Activated T-helper 17 cell treated with anti-CD3 and anti-CD28 coated beads, Interleukin-2, amount 50 U/mL, for 72 hours (primary cell): ENCODE measurements at regions not wholly inside any gene's neighbourhood (a gene's known extent, or its start where the extent isn't known, plus 50 kb on each side); places are given as distances from the start of the nearest gene placed in this dataset.
"Not testable (repeated sequence)": the region's sequence is repeated elsewhere in the genome, so short reads cannot be mapped to it uniquely, and the experiment has no call there.

Experiments
- ATAC-seq: fragments of 150-1000 bp; cut with Tn5 transposase; replicated peaks from 2 replicates; pipeline ENCODE4 v1.10.0; 2021; ENCODE audit warnings: mild to moderate bottlenecking, moderate library complexity
- H3K27ac Mint-ChIP-seq: one replicate; pipeline ENCODE4 v1.8.0; 2022; ENCODE audit warnings: mixed read lengths
- H3K27me3 Mint-ChIP-seq: one replicate; pipeline ENCODE4 v1.8.0; 2022; ENCODE audit warnings: mixed read lengths
- H3K36me3 Mint-ChIP-seq: one replicate; pipeline ENCODE4 v1.8.0; 2022; ENCODE audit warnings: low read depth, mild to moderate bottlenecking, mixed read lengths
- H3K4me1 Mint-ChIP-seq: one replicate; pipeline ENCODE4 v1.8.0; 2022; ENCODE audit warnings: mixed read lengths
- H3K4me3 Mint-ChIP-seq: one replicate; pipeline ENCODE4 v1.8.0; 2022; ENCODE audit warnings: mild to moderate bottlenecking, mixed read lengths
- H3K9me3 Mint-ChIP-seq: one replicate; pipeline ENCODE4 v1.8.0; 2022; ENCODE audit warnings: mixed read lengths

DNA sequence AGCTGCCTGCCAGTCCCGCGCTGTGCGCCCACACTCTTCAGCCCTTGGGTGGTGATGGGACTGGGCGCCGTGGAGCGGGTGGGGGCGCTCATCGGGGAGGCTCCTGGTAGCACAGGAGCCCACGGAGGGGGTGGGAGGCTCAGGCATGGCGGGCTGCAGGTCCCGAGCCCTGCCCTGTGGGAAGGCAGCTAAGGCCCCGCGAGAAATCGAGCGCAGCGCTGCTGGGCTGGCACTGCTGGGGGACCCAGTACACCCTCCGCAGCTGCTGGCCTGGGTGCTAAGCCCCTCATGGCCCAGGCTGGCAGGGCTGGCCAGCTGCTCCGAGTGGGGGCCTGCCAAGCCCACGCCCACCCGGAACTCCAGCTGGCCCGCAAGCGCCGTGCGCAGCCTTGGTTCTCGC lies 403.7 kb upstream of the NUDT12 start:
- not testable (repeated sequence) for H3K36me3 Mint-ChIP-seq, ATAC-seq, H3K4me3 Mint-ChIP-seq, H3K27ac Mint-ChIP-seq, H3K4me1 Mint-ChIP-seq, H3K27me3 Mint-ChIP-seq
- peaks cover 17% of the 10 kb centered on the region for H3K9me3 Mint-ChIP-seq

DNA sequence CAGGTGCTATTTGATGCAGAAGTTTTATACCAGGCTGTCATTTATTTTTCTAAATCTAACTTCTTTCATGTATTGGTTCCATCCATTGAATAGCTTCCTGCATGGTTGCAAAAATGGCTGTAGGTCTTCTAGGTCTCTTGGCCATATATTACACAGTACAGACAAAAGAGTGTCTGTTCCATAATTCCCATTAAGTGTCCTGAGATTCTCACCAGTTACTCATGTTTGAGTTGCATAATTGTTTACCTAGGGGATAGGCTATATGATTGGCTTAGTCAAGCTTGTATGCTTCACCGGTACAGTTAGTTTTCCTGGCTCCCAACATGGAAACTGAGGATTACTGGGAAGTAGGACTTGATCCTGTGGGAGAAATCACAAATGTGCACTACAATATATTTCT lies 399.4 kb upstream of the NUDT12 start:
- Mint-ChIP-seq H3K4me3 (no peak overlapping the region), H3K27me3 (no peaks in the 10 kb centered on the region), H3K36me3 (no peaks in the 10 kb centered on the region), H3K9me3 (peaks cover 7% of the 10 kb centered on the region), H3K4me1 (no peaks in the 10 kb centered on the region), H3K27ac (no peak overlapping the region)
- no peak for ATAC-seq

DNA sequence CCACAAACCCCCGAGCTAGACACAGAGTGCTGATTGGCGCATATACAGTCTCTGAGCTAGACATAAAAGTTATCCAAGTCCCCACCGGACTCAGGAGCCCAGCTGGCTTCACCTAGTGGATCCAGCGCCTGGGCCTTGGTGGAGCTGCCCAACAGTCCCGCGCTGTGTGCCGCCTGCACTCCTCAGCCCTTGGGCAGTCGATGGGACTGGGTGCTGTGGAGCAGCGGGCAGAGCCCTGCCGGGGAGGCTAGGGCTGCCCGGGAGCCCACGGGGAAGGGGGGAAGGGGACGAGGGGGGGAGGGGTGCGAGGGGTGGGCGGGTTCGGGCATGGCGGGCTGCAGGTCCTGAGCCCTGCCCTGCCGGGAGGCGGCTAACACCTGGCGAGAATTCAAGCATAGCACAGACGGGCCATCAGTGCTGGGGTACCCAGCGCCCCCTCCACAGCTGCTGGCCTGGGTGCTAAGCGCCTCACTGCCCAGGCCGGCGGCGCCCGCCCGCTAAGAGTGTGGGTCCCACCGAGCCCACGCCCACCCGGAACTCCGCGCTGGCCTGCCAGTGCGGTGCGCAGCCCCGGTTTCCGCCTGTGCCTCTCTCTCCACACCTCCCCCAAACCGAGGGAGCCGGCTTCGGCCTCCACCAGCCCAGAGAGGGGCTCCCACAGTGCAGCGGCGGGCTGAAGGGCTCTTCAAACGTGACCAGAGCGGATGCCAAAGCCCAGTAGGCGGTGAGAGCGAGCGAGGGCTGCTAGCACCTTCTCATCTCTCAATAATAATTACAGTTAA lies 391.2 kb upstream of the NUDT12 start:
- no peaks in the 10 kb centered on the region for H3K27me3 Mint-ChIP-seq
- no peak overlapping the region for H3K27ac Mint-ChIP-seq
- no peak for ATAC-seq
- H3K9me3 Mint-ChIP-seq: peaks cover 11% of the 10 kb centered on the region
- no peaks in the 10 kb centered on the region for H3K36me3 Mint-ChIP-seq
- H3K4me3 Mint-ChIP-seq: no peak overlapping the region
- no peaks in the 10 kb centered on the region for H3K4me1 Mint-ChIP-seq

DNA sequence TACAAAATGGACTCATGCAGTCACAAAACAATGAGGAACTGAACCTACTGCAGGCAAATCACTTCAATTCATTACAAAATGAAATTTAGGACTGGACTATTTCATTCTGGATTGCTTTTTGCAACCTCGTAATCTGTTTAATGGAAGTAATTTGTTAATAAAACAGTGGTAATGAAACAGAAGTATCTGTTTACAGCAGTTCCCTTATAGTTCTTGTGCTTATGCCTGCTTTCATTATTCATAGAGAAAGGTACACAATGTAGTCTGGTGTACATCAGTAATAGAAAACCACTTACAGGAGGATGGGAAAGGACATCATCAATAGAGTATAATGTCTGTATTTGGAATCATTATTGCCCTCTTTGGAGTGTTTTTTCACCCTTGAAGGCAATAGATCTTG lies 389.2 kb upstream of the NUDT12 start:
- Mint-ChIP-seq H3K36me3 (no peaks in the 10 kb centered on the region), H3K4me3 (no peak overlapping the region), H3K9me3 (peaks cover 11% of the 10 kb centered on the region), H3K27me3 (no peaks in the 10 kb centered on the region), H3K27ac (no peak overlapping the region), H3K4me1 (no peaks in the 10 kb centered on the region)
- ATAC-seq: no peak

DNA sequence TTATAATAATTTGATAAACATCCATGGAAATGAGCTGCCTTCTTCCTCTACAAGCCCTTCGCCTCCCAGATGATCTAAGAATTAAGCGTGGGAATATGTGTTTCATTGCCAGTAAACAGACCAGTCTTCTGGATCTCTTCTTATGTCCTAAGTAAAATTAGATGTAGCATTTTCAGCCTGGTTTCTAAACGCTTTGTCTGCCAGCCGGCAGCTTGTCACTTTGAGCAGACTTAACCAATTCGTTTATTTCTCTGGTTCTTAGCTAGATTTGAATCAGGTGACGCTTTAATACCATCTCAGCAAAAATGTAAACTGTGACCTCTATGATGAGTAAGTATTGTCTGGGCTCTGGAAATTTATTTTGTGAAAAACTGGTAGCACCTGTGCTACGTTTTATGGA lies 380.6 kb upstream of the NUDT12 start:
- Mint-ChIP-seq H3K27ac (no peak overlapping the region), H3K4me3 (no peak overlapping the region), H3K4me1 (no peaks in the 10 kb centered on the region), H3K36me3 (no peaks in the 10 kb centered on the region), H3K9me3 (no peaks in the 10 kb centered on the region), H3K27me3 (no peaks in the 10 kb centered on the region)
- ATAC-seq: no peak

DNA sequence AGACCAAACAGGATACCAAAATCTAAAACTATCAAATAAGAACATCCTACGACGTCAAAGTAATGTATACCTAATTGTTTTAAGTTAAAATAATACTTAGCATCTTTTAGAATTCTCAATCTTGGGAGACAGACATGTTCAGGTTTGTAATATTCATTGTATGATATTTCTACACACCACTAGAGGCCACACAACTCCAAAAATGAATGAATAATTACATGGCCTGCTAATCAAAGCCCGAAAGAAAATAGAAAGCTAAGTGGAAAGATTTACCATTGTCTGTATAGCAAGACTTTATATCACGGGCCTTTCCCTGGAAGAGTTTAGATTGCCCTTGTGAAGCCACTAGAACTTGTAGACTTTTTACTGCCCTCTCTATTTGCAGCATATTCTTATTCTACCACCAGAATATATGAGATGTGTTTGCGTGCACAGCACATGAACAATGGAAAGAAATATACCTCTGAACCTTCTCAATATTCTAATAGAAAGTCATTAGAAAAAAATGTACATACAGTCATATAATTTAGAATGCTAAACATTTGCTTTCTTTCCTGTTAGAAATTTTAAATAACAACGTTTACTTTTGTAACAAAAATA lies 380.1 kb upstream of the NUDT12 start:
- Mint-ChIP-seq H3K4me1 (no peaks in the 10 kb centered on the region), H3K27me3 (no peaks in the 10 kb centered on the region), H3K9me3 (no peaks in the 10 kb centered on the region), H3K4me3 (no peak overlapping the region), H3K36me3 (no peaks in the 10 kb centered on the region), H3K27ac (no peak overlapping the region)
- ATAC-seq: no peak

DNA sequence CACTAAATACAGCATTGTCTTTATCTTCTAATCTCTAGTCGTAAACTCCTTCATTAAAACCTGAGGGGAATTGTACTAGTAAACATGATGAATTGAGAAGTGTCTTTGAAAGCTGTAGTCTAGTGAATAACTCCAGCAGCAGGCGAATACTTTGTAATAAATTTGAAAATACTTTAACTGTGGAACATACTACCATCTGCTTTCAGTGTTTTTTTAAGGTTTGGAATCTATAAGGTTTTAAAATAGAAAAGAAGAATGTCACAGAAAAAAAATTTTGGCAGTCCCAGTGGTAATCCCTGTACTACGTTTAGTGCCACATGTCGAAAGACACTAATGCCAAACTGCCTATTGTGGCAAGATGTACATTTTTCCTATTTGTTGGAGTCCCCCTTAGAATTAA lies 379.0 kb upstream of the NUDT12 start:
- Mint-ChIP-seq H3K27ac (no peak overlapping the region), H3K4me3 (no peak overlapping the region), H3K36me3 (no peaks in the 10 kb centered on the region), H3K9me3 (no peaks in the 10 kb centered on the region), H3K27me3 (no peaks in the 10 kb centered on the region), H3K4me1 (no peaks in the 10 kb centered on the region)
- no peak for ATAC-seq

DNA sequence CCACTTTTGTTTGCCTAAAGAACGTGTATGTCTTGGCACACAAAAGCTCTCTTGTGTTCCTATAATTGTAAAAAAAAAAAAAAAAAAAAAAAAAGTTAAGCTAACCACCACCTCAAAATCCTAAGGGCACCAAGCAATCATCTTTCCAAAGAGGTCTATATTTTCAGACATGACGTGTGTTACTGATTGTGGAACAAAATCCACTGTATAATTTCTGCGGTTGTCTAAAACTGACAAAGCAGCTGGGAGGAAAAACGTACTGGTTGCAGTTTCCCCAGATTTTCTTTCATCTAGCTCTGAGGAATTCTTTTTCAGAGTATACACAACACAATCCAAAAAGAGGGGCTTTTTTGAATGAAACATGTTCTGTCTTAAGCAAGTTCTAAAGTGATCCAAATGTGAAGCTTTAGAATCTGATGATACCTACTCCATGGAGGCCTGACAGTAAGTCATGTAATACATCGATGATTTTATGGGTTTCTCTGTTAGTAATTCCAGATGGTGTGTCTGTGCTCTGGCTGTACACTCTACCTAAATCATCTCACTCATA lies 375.6 kb upstream of the NUDT12 start:
- Mint-ChIP-seq H3K4me1 (no peaks in the 10 kb centered on the region), H3K9me3 (no peaks in the 10 kb centered on the region), H3K27ac (no peak overlapping the region), H3K27me3 (no peaks in the 10 kb centered on the region), H3K36me3 (no peaks in the 10 kb centered on the region), H3K4me3 (no peak overlapping the region)
- ATAC-seq: no peak

DNA sequence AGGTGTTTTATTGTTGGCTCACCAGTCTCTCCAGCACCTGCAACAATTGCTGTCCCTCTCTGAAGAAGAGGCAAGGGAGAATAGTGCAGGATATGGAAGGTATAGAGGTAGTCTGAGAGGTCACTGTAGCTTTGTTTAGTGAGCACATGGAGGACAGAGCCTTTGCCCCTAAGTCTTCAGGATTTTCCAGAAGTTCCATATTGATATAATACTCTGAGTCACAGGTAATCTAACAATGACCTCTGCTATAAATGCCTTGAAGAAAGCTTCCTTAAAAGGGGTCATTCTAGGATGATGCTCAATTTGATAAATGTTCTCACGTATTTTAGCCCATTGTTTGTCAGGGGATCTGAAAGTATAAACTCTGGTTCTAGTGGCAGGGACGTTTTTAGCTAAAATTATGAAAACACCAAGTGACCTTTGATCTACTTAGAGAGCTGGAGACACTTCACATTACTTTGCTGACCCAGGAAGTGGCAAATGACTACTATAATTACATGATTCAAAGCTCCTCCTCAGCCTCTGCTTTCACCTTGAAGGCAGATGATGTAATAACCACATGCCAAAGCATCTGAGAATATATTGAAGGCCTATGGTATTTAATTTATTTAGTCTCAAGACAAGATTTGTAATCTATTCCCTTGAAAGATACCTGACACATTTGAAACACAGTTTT lies 366.9 kb upstream of the NUDT12 start:
- Mint-ChIP-seq H3K36me3 (no peaks in the 10 kb centered on the region), H3K27ac (no peak overlapping the region), H3K4me3 (no peak overlapping the region), H3K27me3 (no peaks in the 10 kb centered on the region), H3K9me3 (peaks cover 12% of the 10 kb centered on the region), H3K4me1 (no peaks in the 10 kb centered on the region)
- ATAC-seq: no peak

DNA sequence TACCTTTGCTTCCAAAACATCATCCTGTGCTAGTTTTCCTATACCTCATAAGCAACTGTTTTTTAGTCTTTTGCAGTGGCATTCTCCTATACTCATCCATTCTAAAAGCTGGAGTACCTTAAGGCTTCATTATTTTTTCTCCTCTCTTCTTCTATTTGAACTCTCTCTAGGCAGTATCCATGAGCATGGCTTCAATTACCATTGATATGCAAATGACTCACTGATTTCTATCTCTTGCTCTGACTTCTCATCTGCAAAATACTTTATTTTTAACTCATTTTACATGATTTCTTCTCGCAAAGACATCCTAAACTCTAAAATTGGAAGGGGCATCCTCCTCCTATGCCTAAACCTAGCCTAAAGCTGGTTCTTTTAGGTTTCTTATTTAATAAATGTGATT lies 365.1 kb upstream of the NUDT12 start:
- H3K36me3 Mint-ChIP-seq: no peaks in the 10 kb centered on the region
- no peak overlapping the region for H3K4me3 Mint-ChIP-seq
- peaks cover 12% of the 10 kb centered on the region for H3K9me3 Mint-ChIP-seq
- no peak overlapping the region for H3K27ac Mint-ChIP-seq
- H3K4me1 Mint-ChIP-seq: no peaks in the 10 kb centered on the region
- H3K27me3 Mint-ChIP-seq: no peaks in the 10 kb centered on the region
- no peak for ATAC-seq

DNA sequence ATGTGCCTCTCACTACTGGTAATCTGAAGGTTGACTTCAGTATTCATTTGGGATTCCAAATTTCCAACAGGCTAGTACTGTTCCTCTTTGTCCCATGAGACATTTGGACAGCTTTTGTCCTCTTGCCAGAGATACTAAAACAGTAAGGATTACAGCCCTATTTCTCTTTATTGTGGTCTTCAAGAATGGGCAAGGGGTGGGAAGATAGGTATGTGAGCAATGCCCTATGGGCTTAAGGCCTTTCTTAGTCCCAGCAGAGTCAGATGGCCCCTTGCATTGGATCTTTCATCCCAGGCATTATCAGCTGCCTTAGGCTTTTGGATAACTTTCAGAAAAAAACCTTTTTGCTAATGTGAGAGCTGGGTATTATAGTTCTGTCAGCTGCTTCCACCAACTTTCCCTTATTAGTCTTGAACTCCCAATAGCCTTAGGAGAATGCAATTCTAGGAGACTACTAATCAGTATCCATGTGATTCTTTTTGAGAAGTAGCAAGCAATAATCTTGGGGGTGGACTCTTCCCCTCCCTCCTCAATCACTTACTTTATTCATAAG lies 361.1 kb upstream of the NUDT12 start:
- Mint-ChIP-seq H3K27ac (no peak overlapping the region), H3K4me1 (no peaks in the 10 kb centered on the region), H3K27me3 (no peaks in the 10 kb centered on the region), H3K9me3 (peaks cover 10% of the 10 kb centered on the region), H3K36me3 (no peaks in the 10 kb centered on the region), H3K4me3 (no peak overlapping the region)
- no peak for ATAC-seq

DNA sequence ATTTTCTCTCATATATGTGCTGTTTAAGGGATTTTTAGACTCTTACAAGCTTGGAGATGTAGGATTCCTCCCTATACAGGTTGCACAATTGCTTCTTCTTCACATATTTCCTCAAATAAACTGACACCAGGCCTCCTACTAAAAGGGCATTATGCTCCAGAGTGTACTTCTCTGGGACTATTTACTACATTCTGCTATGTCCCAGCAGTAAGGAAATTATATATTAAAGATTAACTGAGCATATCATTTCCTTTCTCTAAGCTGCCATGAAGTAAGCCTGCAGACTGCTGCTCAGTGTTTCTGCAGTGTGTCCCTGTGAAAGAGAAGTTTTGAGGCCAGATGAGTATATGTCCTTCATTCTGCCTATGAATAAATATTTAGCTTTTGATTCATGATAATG lies 356.9 kb upstream of the NUDT12 start:
- no peak for ATAC-seq

DNA sequence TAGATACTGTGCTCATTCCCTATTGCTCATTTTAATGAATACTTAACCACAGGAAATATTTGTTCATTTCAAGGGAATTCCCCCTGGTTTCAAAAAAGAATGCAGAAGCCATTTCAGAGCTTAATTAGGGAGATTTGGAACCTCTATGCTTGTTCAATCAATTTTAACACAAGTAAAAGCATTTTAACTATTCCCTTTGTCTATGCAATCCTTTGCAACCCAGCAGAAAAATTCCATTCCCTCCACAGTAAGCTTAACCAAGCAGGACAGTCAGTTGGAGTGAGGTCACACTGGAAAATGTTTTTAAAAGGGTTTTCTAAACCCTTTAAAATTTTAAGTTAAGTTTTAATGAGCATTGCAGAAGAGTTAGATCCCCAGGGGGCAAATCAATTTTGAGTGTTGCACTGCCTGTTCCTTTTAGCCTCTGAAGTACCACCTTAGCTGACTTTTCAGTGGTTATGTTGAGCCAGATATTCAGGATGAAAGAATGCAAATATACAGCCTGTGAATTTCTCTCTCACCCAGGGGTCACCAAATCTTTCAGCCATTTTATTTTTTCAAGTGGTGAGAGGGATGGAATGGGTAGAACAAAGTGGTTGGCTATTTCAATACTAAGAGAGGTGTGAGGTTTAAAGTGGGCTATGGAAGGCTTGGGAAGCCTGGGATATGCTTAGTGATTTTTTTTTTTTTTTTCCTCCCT lies 356.2 kb upstream of the NUDT12 start:
- Mint-ChIP-seq H3K9me3 (peaks cover 4% of the 10 kb centered on the region), H3K27me3 (no peaks in the 10 kb centered on the region), H3K27ac (no peak overlapping the region), H3K36me3 (no peaks in the 10 kb centered on the region), H3K4me1 (no peaks in the 10 kb centered on the region), H3K4me3 (no peak overlapping the region)
- no peak for ATAC-seq

More for the DNA sequence above, 356.9 kb upstream of the NUDT12 start:
- Mint-ChIP-seq H3K4me1 (no peaks in the 10 kb centered on the region), H3K9me3 (peaks cover 4% of the 10 kb centered on the region), H3K27ac (no peak overlapping the region), H3K27me3 (no peaks in the 10 kb centered on the region), H3K4me3 (no peak overlapping the region), H3K36me3 (no peaks in the 10 kb centered on the region)

DNA sequence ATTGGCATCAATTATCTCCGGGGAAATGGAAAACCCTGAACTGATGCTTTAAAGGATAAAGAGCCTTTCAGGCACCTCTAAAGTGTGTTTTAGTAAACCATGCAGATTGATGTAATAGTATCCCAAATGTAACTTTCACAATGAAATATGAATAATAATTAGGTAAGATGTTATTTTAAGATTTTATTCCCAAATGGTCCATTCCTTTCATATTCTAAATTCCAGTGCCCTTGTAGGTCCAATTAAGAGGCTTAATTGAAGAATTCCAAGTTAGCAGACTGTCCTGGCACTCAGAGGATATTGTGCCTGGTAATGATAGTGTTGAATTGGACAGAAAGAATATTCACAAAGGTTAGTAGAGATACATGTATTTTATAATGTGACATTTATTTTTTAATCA lies 352.5 kb upstream of the NUDT12 start:
- Mint-ChIP-seq H3K4me1 (no peaks in the 10 kb centered on the region), H3K27ac (no peak overlapping the region), H3K36me3 (no peaks in the 10 kb centered on the region), H3K27me3 (no peaks in the 10 kb centered on the region), H3K4me3 (no peak overlapping the region), H3K9me3 (peaks cover 4% of the 10 kb centered on the region)
- no peak for ATAC-seq
